ENCODE measurements at regions not wholly inside any gene's neighbourhood (a gene's known extent, or its start where the extent isn't known, plus 50 kb on each side); places are given as distances from the start of the nearest gene placed in this dataset.
"Not testable (repeated sequence)": the region's sequence is repeated elsewhere in the genome, so short reads cannot be mapped to it uniquely, and the experiment has no call there.

DNA sequence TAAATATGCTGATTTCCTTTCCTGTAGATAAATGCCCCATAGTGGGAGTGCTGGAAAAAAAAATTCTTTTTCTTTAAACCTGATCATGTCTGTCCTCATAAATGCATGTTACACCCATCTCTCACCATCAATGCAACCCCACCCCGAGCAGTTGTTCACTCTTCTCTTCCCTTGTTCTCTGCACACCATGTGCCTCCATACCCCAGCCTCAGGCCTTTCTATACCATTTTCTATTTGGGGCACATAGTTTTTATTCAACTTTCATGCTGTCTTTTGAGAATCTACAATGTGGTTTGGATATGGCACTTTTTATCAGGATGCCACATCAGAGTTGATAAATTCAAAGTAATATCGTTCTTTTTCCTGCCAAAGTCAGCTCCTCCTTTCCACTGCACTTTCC lies 202.6 kb downstream of the POTED start:
- not testable (repeated sequence) for H3K9ac ChIP-seq (ENCODE audit: extremely low read depth, insufficient read length, low read length); H2AK5ac ChIP-seq (ENCODE audit: insufficient read length, low read length); H3K27me3 ChIP-seq (ENCODE audit: insufficient read depth, low read length); H3K79me2 ChIP-seq (ENCODE audit: insufficient read depth, low read length); H2BK5ac ChIP-seq (ENCODE audit: insufficient read length, low read length); H2AFZ ChIP-seq (ENCODE audit: low read length); H3K4me2 ChIP-seq (ENCODE audit: insufficient read depth, insufficient read length, low read length); H3K4ac ChIP-seq (ENCODE audit: low read depth, low read length); H3K18ac ChIP-seq (ENCODE audit: insufficient read length, low read depth, low read length); H3K27ac ChIP-seq (ENCODE audit: insufficient read length, low read depth, low read length); H2BK12ac ChIP-seq (ENCODE audit: insufficient read length, low read depth, low read length); H3K79me1 ChIP-seq (ENCODE audit: insufficient read depth, low read depth, low read length, poor library complexity, severe bottlenecking); H3K4me3 Mint-ChIP-seq; H2BK15ac ChIP-seq (ENCODE audit: low read depth, low read length); H3T11ph ChIP-seq (ENCODE audit: low read length); H4K5ac ChIP-seq (ENCODE audit: insufficient read length, low read depth, low read length); H3K27me3 Mint-ChIP-seq (ENCODE audit: low read depth); H3K4me1 ChIP-seq (ENCODE audit: insufficient read depth, low read length); DNase-seq; H4K8ac ChIP-seq (replicated peaks; ENCODE audit: insufficient read length, low read depth, low read length); H3K56ac ChIP-seq (ENCODE audit: insufficient read length, low read depth, low read length); H4K91ac ChIP-seq (ENCODE audit: insufficient read length, low read depth, low read length); H3K14ac ChIP-seq (ENCODE audit: insufficient read depth, low read length); H4K20me1 ChIP-seq (ENCODE audit: control insufficient read depth, insufficient read depth, insufficient read length); H2BK20ac ChIP-seq (ENCODE audit: low read depth, low read length, poor library complexity, severe bottlenecking); H2BK120ac ChIP-seq (ENCODE audit: low read depth, low read length, poor library complexity, severe bottlenecking); H3K23me2 ChIP-seq (ENCODE audit: insufficient read length, low read depth, low read length, poor library complexity, severe bottlenecking); H3K4me1 Mint-ChIP-seq; H3K23ac ChIP-seq (ENCODE audit: insufficient read length, low read depth, low read length); H3K27ac Mint-ChIP-seq
- no CpG with 5 or more reads among the region's 2 CpGs for WGBS (ENCODE audit: extremely low coverage, insufficient read length, low lambda C conversion rate)
- H3K9me3 ChIP-seq (ENCODE audit: control insufficient read depth, low read depth, low read length) = peaks cover 35% of the 10 kb centered on the region
- Mint-ChIP-seq H3K9me3 (peaks cover 83 to 90% of the 10 kb centered on the region in 2 experiments), H3K36me3 (ENCODE audit: insufficient read depth in 1 of 3, low read depth in 3 of 3) (peaks cover 0 to 17% (median 12%) of the 10 kb centered on the region in 3 experiments; a peak in 5 of 7 replicates)

DNA sequence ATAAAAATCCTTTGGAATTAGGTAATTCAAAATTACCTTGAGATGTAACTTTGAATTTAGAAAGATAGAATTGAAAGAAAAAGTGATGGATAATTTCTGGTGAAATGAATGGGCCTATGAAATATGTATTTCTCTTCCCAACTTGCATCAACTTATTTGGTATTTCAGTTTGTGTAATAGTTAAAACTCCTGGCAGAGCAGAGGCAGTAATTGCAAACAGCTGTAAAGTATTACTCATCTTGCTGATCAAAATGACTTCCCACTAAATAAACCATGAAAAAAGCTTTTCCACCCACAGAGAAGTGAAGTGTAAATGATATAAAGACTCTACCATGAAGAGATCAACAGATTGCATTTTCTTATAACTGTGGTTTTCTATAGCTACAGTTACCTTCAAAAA lies 201.0 kb downstream of the POTED start:
- H4K91ac ChIP-seq (ENCODE audit: insufficient read length, low read depth, low read length); H3K79me1 ChIP-seq (ENCODE audit: insufficient read depth, low read depth, low read length, poor library complexity, severe bottlenecking); H3K79me2 ChIP-seq (ENCODE audit: insufficient read depth, low read length); H3K23me2 ChIP-seq (ENCODE audit: insufficient read length, low read depth, low read length, poor library complexity, severe bottlenecking); DNase-seq; H4K20me1 ChIP-seq (ENCODE audit: control insufficient read depth, insufficient read depth, insufficient read length); H2BK12ac ChIP-seq (ENCODE audit: insufficient read length, low read depth, low read length); H2BK120ac ChIP-seq (ENCODE audit: low read depth, low read length, poor library complexity, severe bottlenecking); H3K27ac Mint-ChIP-seq; H3K27me3 ChIP-seq (ENCODE audit: insufficient read depth, low read length); H3K27ac ChIP-seq (ENCODE audit: insufficient read length, low read depth, low read length); H3K14ac ChIP-seq (ENCODE audit: insufficient read depth, low read length); H3K56ac ChIP-seq (ENCODE audit: insufficient read length, low read depth, low read length); H2AK5ac ChIP-seq (ENCODE audit: insufficient read length, low read length); H2BK5ac ChIP-seq (ENCODE audit: insufficient read length, low read length); H3K4me1 Mint-ChIP-seq; H3K18ac ChIP-seq (ENCODE audit: insufficient read length, low read depth, low read length); H3T11ph ChIP-seq (ENCODE audit: low read length); H2AFZ ChIP-seq (ENCODE audit: low read length); H2BK15ac ChIP-seq (ENCODE audit: low read depth, low read length); H3K9ac ChIP-seq (ENCODE audit: extremely low read depth, insufficient read length, low read length); H3K4ac ChIP-seq (ENCODE audit: low read depth, low read length); H3K4me2 ChIP-seq (ENCODE audit: insufficient read depth, insufficient read length, low read length); H2BK20ac ChIP-seq (ENCODE audit: low read depth, low read length, poor library complexity, severe bottlenecking); H4K8ac ChIP-seq (replicated peaks; ENCODE audit: insufficient read length, low read depth, low read length); H3K23ac ChIP-seq (ENCODE audit: insufficient read length, low read depth, low read length); H3K27me3 Mint-ChIP-seq (ENCODE audit: low read depth); H4K5ac ChIP-seq (ENCODE audit: insufficient read length, low read depth, low read length); H3K4me1 ChIP-seq (ENCODE audit: insufficient read depth, low read length); H3K4me3 Mint-ChIP-seq: not testable (repeated sequence)
- Mint-ChIP-seq H3K36me3 (ENCODE audit: insufficient read depth in 1 of 3, low read depth in 3 of 3) (peaks cover 0 to 16% (median 13%) of the 10 kb centered on the region in 3 experiments; a peak in 5 of 7 replicates), H3K9me3 (peaks cover 80 to 86% of the 10 kb centered on the region in 2 experiments)
- peaks cover 41% of the 10 kb centered on the region for H3K9me3 ChIP-seq (ENCODE audit: control insufficient read depth, low read depth, low read length)

Measured in H9 (cell line).